ENCODE measurements at regions not wholly inside any gene's neighbourhood (a gene's known extent, or its start where the extent isn't known, plus 50 kb on each side); places are given as distances from the start of the nearest gene placed in this dataset.
"Not testable (repeated sequence)": the region's sequence is repeated elsewhere in the genome, so short reads cannot be mapped to it uniquely, and the experiment has no call there.

DNA sequence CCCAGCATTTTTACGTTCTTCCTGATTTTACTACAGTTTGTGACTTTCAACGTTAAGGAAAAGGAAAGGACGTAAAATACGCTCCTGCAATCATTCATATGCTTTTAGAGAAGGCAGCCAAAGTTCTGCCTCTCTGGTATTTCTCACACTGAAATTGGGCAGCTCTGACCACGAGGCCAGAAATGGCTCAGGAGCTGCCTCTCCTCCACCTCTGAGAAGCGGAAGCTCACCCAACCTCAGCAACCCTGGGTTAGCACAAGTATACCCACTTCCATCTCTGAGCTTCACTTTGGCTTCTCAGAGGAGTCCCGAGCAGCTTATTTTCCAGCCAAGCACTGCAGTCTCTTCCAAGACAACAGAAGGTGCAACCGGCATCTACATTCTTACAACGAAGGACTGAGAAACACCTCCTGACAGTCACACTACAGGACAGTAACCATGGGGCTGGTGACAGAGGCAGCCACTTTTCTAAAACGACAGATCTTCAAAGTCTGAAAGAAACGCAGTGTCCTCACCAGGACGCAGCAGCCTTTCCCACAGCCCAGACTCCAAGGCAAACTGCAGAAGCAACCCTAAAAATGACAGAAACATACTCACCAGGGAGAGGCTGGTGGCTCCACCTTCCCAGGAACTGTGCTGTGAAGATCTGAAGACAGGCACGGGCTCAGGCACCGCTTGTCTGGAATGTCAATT lies 373.7 kb downstream of the BCL2L11 start:
- TF ChIP-seq, protein P1, sequence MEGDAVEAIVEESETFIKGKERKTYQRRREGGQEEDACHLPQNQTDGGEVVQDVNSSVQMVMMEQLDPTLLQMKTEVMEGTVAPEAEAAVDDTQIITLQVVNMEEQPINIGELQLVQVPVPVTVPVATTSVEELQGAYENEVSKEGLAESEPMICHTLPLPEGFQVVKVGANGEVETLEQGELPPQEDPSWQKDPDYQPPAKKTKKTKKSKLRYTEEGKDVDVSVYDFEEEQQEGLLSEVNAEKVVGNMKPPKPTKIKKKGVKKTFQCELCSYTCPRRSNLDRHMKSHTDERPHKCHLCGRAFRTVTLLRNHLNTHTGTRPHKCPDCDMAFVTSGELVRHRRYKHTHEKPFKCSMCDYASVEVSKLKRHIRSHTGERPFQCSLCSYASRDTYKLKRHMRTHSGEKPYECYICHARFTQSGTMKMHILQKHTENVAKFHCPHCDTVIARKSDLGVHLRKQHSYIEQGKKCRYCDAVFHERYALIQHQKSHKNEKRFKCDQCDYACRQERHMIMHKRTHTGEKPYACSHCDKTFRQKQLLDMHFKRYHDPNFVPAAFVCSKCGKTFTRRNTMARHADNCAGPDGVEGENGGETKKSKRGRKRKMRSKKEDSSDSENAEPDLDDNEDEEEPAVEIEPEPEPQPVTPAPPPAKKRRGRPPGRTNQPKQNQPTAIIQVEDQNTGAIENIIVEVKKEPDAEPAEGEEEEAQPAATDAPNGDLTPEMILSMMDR (IDR thresholded peaks at IDR 0.05; ENCODE audit: borderline replicate concordance, extremely low read depth, low read length, poor library complexity, severe bottlenecking), result not testable (repeated sequence)
- TF ChIP-seq EZH2 (IDR thresholded peaks at IDR 0.05; ENCODE audit: borderline replicate concordance, low read depth, low read length, severe bottlenecking), result not testable (repeated sequence)
